ENCODE measurements at regions not wholly inside any gene's neighbourhood (a gene's known extent, or its start where the extent isn't known, plus 50 kb on each side); places are given as distances from the start of the nearest gene placed in this dataset.

GRCh38 chr4:41323706-41324105, 67.0 kb downstream of the UCHL1 start:
- FAIRE-seq (no peak), DNase-seq (peak in 2 of 5 donors; percentile 67 to 69)
- H3K4me3 ChIP-seq (ENCODE audit: low read length in 3 of 3) = no peak overlapping the region
- peak overlapping the region in 1 of 2 donors; percentile 80 for H3K27ac ChIP-seq (ENCODE audit: low read depth in 2 of 2, low read length in 2 of 2)
- H3K9ac ChIP-seq (ENCODE audit: low read length in 3 of 3) = no peak overlapping the region
- no peaks in the 10 kb centered on the region for H3K27me3 ChIP-seq (ENCODE audit: control insufficient read depth, insufficient read depth, low read length)
- TF ChIP-seq CTCF (IDR thresholded peaks at IDR 0.05; ENCODE audit: borderline replicate concordance, extremely low read depth, insufficient read depth) = no peak
- H3K4me1 ChIP-seq (ENCODE audit: control insufficient read depth in 2 of 3, insufficient read depth in 2 of 3, low read depth in 1 of 3, low read length in 3 of 3) = peaks cover 0 to 11% (median 3%) of the 10 kb centered on the region in 3 donors
- intact Hi-C loops (cut with DNase I) = no loop called here
- H3K9me3 ChIP-seq (ENCODE audit: control insufficient read depth in 2 of 3, insufficient read depth in 1 of 3, low read length in 3 of 3) = no peaks in the 10 kb centered on the region
- no peaks in the 10 kb centered on the region for H3K36me3 ChIP-seq (ENCODE audit: control insufficient read depth in 2 of 3, insufficient read depth in 3 of 3, low read length in 3 of 3)

DNA sequence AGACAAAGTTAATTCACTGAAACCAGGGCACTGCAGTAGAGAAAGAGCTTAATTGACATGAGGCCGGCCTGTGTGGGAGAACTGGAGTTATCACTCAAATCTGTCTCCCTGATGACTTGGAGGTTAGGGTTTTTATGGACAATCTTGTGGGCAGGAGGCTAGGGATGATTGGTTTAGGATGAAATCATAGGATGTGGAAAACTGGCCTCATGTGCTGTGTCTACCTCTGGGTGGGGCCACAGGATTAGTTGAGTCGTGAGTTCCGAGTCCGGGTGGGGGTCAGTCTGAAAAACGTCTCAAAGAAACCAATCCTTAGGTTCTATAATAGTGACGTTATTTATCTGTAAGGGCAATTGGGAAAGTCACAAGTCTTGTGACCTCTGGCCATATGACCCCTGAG, 68.1 kb downstream of the UCHL1 start:
- no peak for TF ChIP-seq CTCF (IDR thresholded peaks at IDR 0.05; ENCODE audit: borderline replicate concordance, extremely low read depth, insufficient read depth)
- H3K9ac ChIP-seq (ENCODE audit: low read length in 3 of 3) = no peak overlapping the region
- peak overlapping the region; percentile 13 to 54 for H3K27ac ChIP-seq (ENCODE audit: low read depth in 2 of 2, low read length in 2 of 2)
- intact Hi-C loops (cut with DNase I) = no loop called here
- no peak for DNase-seq
- no peak for FAIRE-seq
- H3K4me3 ChIP-seq (ENCODE audit: low read length in 3 of 3) = no peak overlapping the region
- H3K36me3 ChIP-seq (ENCODE audit: control insufficient read depth in 2 of 3, insufficient read depth in 3 of 3, low read length in 3 of 3) = no peaks in the 10 kb centered on the region
- no peaks in the 10 kb centered on the region for H3K9me3 ChIP-seq (ENCODE audit: control insufficient read depth in 2 of 3, insufficient read depth in 1 of 3, low read length in 3 of 3)
- H3K27me3 ChIP-seq (ENCODE audit: control insufficient read depth, insufficient read depth, low read length) = no peaks in the 10 kb centered on the region
- H3K4me1 ChIP-seq (ENCODE audit: control insufficient read depth in 2 of 3, insufficient read depth in 2 of 3, low read depth in 1 of 3, low read length in 3 of 3) = peaks cover 0 to 11% (median 3%) of the 10 kb centered on the region in 3 donors

- intact Hi-C loops (cut with DNase I) = no loop called here
- FAIRE-seq = no peak
- Histone ChIP-seq H3K9me3 (ENCODE audit: control insufficient read depth in 2 of 3, insufficient read depth in 1 of 3, low read length in 3 of 3) (no peaks in the 10 kb centered on the region), H3K27ac (ENCODE audit: low read depth in 2 of 2, low read length in 2 of 2) (no peak overlapping the region), H3K36me3 (ENCODE audit: control insufficient read depth in 2 of 3, insufficient read depth in 3 of 3, low read length in 3 of 3) (no peaks in the 10 kb centered on the region), H3K9ac (ENCODE audit: low read length in 3 of 3) (no peak overlapping the region), H3K4me1 (ENCODE audit: control insufficient read depth in 2 of 3, insufficient read depth in 2 of 3, low read depth in 1 of 3, low read length in 3 of 3) (peaks cover 0 to 11% (median 3%) of the 10 kb centered on the region in 3 donors), H3K4me3 (ENCODE audit: low read length in 3 of 3) (no peak overlapping the region), H3K27me3 (ENCODE audit: control insufficient read depth, insufficient read depth, low read length) (no peaks in the 10 kb centered on the region)
- no peak for DNase-seq
- no peak for TF ChIP-seq CTCF (IDR thresholded peaks at IDR 0.05; ENCODE audit: borderline replicate concordance, extremely low read depth, insufficient read depth)
Observed at GRCh38 chr4:41325901-41326300, 69.2 kb downstream of the UCHL1 start.

DNA sequence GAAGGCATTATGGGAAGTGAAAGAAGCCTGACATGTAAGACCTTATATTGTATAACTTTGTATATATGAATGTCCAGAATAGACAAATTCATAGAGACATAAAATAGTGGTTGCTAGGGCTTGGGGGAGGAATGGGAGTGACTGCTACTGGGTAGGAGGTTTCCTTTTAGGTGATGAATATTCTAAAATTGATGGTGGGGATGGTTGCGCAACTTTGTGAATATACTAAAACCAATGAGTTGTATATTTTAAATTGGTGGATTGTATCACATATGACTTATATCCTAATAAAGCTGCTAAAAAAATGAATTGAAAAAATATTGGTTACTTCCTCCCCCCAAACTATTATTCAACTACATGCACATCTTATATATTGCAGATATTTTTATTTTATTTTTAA, 70.0 kb downstream of the UCHL1 start:
- no peak overlapping the region for H3K4me3 ChIP-seq (ENCODE audit: low read length in 3 of 3)
- intact Hi-C loops (cut with DNase I) = no loop called here
- FAIRE-seq = no peak
- H3K27me3 ChIP-seq (ENCODE audit: control insufficient read depth, insufficient read depth, low read length) = no peaks in the 10 kb centered on the region
- no peak for TF ChIP-seq CTCF (IDR thresholded peaks at IDR 0.05; ENCODE audit: borderline replicate concordance, extremely low read depth, insufficient read depth)
- no peaks in the 10 kb centered on the region for H3K9me3 ChIP-seq (ENCODE audit: control insufficient read depth in 2 of 3, insufficient read depth in 1 of 3, low read length in 3 of 3)
- H3K27ac ChIP-seq (ENCODE audit: low read depth in 2 of 2, low read length in 2 of 2) = no peak overlapping the region
- no peak overlapping the region for H3K9ac ChIP-seq (ENCODE audit: low read length in 3 of 3)
- peaks cover 0 to 11% (median 3%) of the 10 kb centered on the region in 3 donors for H3K4me1 ChIP-seq (ENCODE audit: control insufficient read depth in 2 of 3, insufficient read depth in 2 of 3, low read depth in 1 of 3, low read length in 3 of 3)
- no peak for DNase-seq
- no peaks in the 10 kb centered on the region for H3K36me3 ChIP-seq (ENCODE audit: control insufficient read depth in 2 of 3, insufficient read depth in 3 of 3, low read length in 3 of 3)

Data from kidney (tissue), 13 donors.